Smooth muscle cell (in vitro differentiated cells): ENCODE measurements at regions not wholly inside any gene's neighbourhood (a gene's known extent, or its start where the extent isn't known, plus 50 kb on each side); places are given as distances from the start of the nearest gene placed in this dataset.

Experiments
- DNase-seq: peaks from one replicate; lab custom pipeline; 2025; ENCODE audit not compliant: unreplicated experiment; lab: John Stamatoyannopoulos, UW
- H2AFZ ChIP-seq: fragments of 200-600 bp; sonication (generic); 2 replicates; pipeline ENCODE4 v1.6.0; 2016; ENCODE audit warnings: antibody characterized with exemption, low read depth, mild to moderate bottlenecking
- H3F3A ChIP-seq: fragments of 200-600 bp; sonication (generic); 2 replicates; pipeline ENCODE4 v1.6.0; 2017; ENCODE audit warnings: antibody characterized with exemption, low read depth
- H3K27ac ChIP-seq: fragments of 200-600 bp; sonication (generic); 2 replicates; pipeline ENCODE4 v1.5.1; 2016; ENCODE audit warnings: low read depth, mild to moderate bottlenecking
- H3K27me3 ChIP-seq: fragments of 200-600 bp; sonication (generic); 2 replicates; pipeline ENCODE4 v1.6.1; 2016; ENCODE audit warnings: low read depth, mild to moderate bottlenecking
- H3K36me3 ChIP-seq: fragments of 200-600 bp; sonication (generic); 2 replicates; pipeline ENCODE4 v1.5.1; 2016; ENCODE audit warnings: low read depth
- H3K4me1 ChIP-seq: fragments of 200-600 bp; sonication (generic); 2 replicates; pipeline ENCODE4 v1.5.1; 2016; ENCODE audit warnings: low read depth
- H3K4me2 ChIP-seq: fragments of 200-600 bp; sonication (generic); 2 replicates; pipeline ENCODE4 v1.6.0; 2016; ENCODE audit warnings: mild to moderate bottlenecking
- H3K4me3 ChIP-seq: fragments of 200-600 bp; sonication (generic); 2 replicates; pipeline ENCODE4 v1.5.1; 2016; ENCODE audit warnings: mild to moderate bottlenecking
- H3K79me2 ChIP-seq: fragments of 200-600 bp; sonication (generic); 2 replicates; pipeline ENCODE4 v1.6.0; 2016; ENCODE audit warnings: low read depth, mild to moderate bottlenecking
- H3K9ac ChIP-seq: fragments of 200-600 bp; sonication (generic); 2 replicates; pipeline ENCODE4 v1.6.0; 2016; ENCODE audit warnings: low read depth
- H3K9me3 ChIP-seq: fragments of 200-600 bp; sonication (generic); replicated peaks from 2 replicates; pipeline ENCODE4 v1.5.1; 2016; ENCODE audit warnings: low read depth
- H4K20me1 ChIP-seq: fragments of 200-600 bp; sonication (generic); 2 replicates; pipeline ENCODE4 v1.6.0; 2016; ENCODE audit warnings: low read depth
- CTCF ChIP-seq: fragments of 200-600 bp; sonication (generic); IDR thresholded peaks from 2 replicates; pipeline ENCODE4 v1.5.1; 2017; ENCODE audit warnings: borderline replicate concordance, mild to moderate bottlenecking, antibody characterized with exemption; ENCODE audit not compliant: insufficient read depth, poor library complexity, severe bottlenecking
- WGBS: methylation state at CpG from one replicate; pipeline ENCODE4 v1.1.7; 2016; ENCODE audit warnings: low lambda C conversion rate; 5-methylcytosine and 5-hydroxymethylcytosine counted together

GRCh38 chr1:239547987-239548386 is 161.6 kb downstream of the CHRM3 start:
- H3K9me3 ChIP-seq, result no peaks in the 10 kb centered on the region
- DNase-seq, result no peak
- H4K20me1 ChIP-seq, result no peaks in the 10 kb centered on the region
- no peak for TF ChIP-seq CTCF
- WGBS, result 82% methylated on average over 2 of the region's 2 CpGs
- no peaks in the 10 kb centered on the region for H3K4me1 ChIP-seq
- no peaks in the 10 kb centered on the region for H3K36me3 ChIP-seq
- H3K4me3 ChIP-seq, result no peak overlapping the region
- no peak overlapping the region for H2AFZ ChIP-seq
- no peak overlapping the region for H3K27ac ChIP-seq
- no peaks in the 10 kb centered on the region for H3K79me2 ChIP-seq
- no peaks in the 10 kb centered on the region for H3F3A ChIP-seq
- no peaks in the 10 kb centered on the region for H3K27me3 ChIP-seq
- H3K9ac ChIP-seq, result no peak overlapping the region
- H3K4me2 ChIP-seq, result no peak overlapping the region

GRCh38 chr1:239550178-239550577 is 163.8 kb downstream of the CHRM3 start:
- Histone ChIP-seq H3K27me3 (no peaks in the 10 kb centered on the region), H3K36me3 (no peaks in the 10 kb centered on the region), H2AFZ (no peak overlapping the region), H4K20me1 (no peaks in the 10 kb centered on the region), H3K4me2 (no peak overlapping the region), H3K4me3 (no peak overlapping the region), H3K79me2 (no peaks in the 10 kb centered on the region), H3F3A (no peaks in the 10 kb centered on the region), H3K27ac (no peak overlapping the region), H3K4me1 (no peaks in the 10 kb centered on the region), H3K9me3 (no peaks in the 10 kb centered on the region), H3K9ac (no peak overlapping the region)
- WGBS, result 88% methylated on average over 2 of the region's 2 CpGs
- DNase-seq, result no peak
- no peak for TF ChIP-seq CTCF

GRCh38 chr1:239555350-239555749 is 169.0 kb downstream of the CHRM3 start:
- Histone ChIP-seq H3K27ac (no peak overlapping the region), H3K4me2 (no peak overlapping the region), H3K9me3 (no peaks in the 10 kb centered on the region), H4K20me1 (no peaks in the 10 kb centered on the region), H3F3A (no peaks in the 10 kb centered on the region), H3K79me2 (no peaks in the 10 kb centered on the region), H3K9ac (no peak overlapping the region), H3K36me3 (no peaks in the 10 kb centered on the region), H3K27me3 (no peaks in the 10 kb centered on the region), H3K4me1 (no peaks in the 10 kb centered on the region), H3K4me3 (no peak overlapping the region), H2AFZ (no peak overlapping the region)
- TF ChIP-seq CTCF, result no peak
- 91% methylated on average over 4 of the region's 4 CpGs for WGBS
- no peak for DNase-seq

GRCh38 chr1:239558559-239558958 is 172.2 kb downstream of the CHRM3 start:
- DNase-seq, result no peak
- WGBS, result 98% methylated on average over 2 of the region's 2 CpGs
- Histone ChIP-seq H4K20me1 (no peaks in the 10 kb centered on the region), H3K36me3 (no peaks in the 10 kb centered on the region), H3F3A (no peaks in the 10 kb centered on the region), H3K79me2 (no peaks in the 10 kb centered on the region), H3K9ac (no peak overlapping the region), H3K4me3 (no peak overlapping the region), H3K27ac (no peak overlapping the region), H3K27me3 (no peaks in the 10 kb centered on the region), H3K4me2 (no peak overlapping the region), H3K9me3 (no peaks in the 10 kb centered on the region), H2AFZ (no peak overlapping the region), H3K4me1 (no peaks in the 10 kb centered on the region)
- TF ChIP-seq CTCF, result no peak
